HCEC 1CT (cell line): ENCODE measurements at regions not wholly inside any gene's neighbourhood (a gene's known extent, or its start where the extent isn't known, plus 50 kb on each side); places are given as distances from the start of the nearest gene placed in this dataset.

Experiments used
- DNase-seq: peaks from one replicate; pipeline ENCODE4 v3.0.0-alpha.2; 2017

DNA sequence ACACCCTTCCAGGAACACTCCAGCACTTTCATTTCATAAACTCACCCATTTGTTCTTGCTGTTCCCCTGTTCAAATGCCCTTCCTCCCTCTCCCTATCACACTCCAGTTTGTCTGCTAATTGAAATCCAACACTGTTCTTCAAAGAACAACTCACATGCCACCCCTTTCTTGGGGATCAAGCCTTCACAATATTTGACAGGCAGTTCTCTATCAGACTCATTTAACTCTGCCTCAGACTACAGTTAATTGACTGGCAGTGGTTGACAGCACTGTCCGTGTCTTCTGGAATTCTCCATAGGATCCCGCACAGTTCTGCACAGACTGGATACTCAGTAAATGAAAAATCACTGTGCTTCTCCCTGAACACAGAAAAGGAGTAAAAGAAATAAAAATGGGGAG, 87.8 kb downstream of the PMP22 start:
- no peak for DNase-seq

DNA sequence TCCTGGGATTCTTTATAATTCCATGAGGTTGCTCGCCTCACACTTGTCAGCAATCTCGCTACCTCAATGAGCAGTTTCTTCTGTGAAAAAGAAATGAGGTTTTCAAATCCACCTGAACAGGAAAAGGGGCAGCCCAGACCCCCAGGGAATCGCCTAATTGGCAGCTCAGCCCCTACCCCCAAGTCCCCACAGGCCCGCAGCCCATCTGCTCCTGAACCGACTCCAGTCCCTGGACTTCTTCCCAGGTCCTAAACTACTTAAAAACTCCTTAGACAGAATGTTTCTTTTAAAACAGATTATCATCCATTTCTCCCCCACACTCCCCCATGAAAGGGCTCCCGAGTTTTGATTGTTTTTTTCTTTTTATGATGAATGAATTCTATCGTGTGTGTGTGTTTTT, 89.8 kb downstream of the PMP22 start:
- no peak for DNase-seq

DNA sequence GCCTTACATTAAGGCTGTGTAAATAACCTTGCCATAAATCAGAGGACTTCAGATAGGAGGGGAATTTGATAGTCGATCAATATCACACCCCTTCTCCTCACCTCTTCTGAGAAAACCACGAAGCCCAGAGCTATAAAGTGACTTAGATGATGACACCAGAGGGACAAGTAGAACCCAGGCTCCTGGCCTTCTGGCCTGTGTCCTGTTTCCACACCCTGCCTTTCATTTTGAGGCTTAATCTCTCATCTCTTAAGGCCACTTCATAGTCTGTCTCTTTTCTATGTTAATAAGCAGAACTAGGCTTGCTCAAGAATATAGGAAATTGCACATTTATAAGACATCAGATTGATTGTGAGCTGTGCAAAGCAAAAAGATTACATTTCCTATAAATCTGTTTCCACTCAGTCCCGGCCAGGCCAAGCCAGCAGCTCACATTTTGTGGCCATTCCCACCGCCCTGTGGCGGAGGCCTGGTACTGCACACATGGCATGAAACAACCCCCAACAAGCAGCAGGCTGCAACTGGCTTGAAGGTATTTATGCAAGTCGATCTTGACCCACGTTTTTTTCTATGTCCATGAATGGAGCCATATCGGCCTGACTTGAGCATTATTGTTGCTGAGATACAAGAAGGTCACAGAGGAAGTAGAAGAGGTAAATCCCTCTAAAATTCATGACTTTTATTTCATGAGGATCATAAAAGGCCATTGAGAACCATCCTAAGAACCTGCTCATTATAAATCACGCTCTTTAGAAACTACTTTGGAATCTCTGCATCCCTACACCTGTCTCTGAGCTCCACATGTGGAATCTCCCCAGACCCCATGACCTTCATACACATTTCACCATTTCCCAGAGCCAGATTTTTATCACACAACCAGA, 93.7 kb downstream of the PMP22 start:
- DNase-seq = peak; percentile 69

DNA sequence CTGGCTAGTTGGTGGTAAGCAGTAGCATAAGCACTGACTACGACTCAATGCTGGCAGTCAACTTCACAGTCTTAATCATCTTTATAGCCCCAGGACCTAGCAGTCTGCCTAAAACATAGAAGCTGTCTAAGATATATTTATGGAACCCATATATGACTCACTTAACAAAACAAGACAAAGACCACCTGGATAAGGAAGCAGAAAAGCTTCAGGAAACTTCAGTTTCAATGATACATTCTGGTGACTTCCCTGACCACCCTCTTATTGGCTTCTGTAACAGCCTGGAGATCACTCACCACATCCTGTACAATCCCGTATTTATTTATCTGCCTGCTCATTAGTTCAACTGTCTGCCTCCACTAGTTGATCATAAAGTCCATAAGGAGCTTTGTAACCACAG, 95.5 kb downstream of the PMP22 start:
- peak; percentile 51 for DNase-seq

DNA sequence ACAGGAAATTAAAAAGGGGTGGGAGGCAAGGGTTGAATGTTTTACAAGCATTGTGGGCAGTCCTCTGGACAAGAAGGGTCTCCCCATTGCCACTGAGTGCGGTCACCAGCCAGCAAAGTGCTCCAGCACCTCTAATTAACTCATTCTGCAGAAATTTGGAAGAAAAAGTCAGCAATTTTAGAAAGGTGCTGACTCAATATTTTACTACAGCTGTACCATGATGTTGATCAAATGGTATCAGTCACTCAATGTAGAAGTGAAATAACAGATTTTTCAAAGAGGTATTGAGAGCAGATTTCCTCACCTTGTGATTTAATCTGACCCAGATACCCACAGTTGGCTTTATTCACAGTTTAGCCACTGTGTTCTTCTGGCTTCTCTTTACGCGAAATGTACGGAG, 96.7 kb downstream of the PMP22 start:
- DNase-seq = no peak

DNA sequence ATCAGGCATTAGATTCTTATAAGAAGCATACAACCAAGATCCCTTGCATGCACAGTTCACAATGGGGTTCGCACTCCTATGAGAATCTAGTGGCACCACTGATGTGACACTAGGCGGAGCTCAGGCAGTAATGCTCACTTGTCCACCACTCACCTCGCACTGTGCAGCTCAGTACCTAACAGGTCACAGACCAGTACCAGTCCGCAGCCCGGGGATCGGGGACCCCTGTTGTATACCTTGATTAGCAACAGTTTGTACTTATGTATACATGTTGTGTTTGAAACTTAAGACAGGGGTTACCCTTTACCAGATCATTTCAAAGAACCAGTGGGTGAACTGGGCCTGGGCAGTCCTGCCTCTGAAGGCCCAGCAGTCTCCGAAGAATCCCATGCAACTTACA, 103.7 kb downstream of the PMP22 start:
- no peak for DNase-seq

DNA sequence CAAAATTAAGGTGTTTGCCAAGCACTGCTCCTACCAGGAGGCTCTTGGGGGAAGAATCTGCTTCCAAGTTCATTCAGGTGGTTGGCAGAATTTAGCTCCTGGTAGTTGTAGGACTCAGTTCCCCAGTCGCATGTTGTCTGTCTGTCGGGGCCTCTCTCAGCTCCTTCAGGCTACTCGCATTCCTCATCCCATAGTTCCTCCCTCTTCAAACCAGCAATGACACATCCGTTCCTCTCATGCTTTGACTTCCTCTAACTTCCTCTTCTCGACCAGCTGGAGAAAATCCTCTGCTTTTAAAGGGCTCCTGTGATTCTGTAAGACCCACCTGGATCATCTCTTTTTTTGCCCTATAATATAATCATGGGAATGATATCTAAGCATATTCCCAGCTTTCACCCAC, 108.1 kb downstream of the PMP22 start:
- DNase-seq = peak; percentile 57

DNA sequence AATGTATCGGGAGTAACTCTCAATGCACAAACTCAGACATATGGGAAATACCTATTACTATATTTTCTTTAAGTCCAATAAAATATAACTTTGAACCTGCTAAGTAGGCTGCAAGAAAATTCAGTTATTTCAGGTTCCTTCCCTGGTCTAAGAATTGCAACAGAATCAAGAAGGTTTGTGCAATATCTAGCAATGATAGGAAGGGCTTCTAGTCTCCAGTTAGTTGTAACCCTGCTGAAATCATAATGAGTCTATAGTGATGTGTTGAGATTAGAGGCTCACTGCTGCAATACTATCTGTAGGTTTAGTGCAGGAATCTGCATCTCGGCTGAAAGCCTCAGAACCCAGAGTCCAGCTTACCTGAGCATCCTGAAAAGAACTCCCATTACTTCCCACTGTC, 110.5 kb downstream of the PMP22 start:
- DNase-seq = peak; percentile 17

DNA sequence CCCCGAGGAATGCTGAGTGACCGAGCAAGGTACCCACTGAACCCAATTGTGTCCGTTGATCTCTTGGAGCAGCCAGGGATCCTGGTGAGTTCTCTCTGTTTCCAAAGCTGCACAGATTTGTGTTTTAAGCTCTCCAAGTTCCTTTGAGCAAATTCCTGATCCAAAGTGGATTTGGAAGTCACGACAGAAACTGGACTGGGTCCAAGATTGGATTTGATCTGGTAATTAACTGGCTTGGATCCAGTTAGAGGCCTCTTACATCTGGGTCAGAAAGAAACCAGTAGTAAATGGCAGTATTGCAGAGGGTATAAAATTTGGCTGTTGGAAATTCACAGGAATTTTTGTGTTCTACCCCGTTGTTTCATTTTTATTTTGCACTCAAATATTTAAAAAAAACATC, 119.5 kb downstream of the PMP22 start:
- no peak for DNase-seq

DNA sequence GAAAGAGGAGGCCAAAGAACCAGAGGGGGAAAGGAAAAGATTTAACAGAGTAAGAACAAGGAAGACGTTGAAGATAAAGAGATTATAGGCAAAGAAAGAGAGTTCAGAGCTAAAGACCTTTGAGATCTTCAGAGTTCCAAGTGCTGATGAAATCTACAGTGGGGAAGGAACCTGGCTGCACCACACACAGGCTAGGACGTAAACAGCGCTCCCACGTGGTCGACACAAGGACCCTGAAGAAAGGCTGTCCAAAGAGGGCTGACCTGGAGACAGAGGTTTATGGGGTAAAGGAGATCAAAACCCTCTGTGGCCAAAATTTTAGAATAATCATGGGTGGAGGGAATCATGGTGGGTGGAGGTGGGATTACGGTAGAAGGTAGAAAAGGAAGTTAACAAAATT, 121.6 kb downstream of the PMP22 start:
- DNase-seq = peak; percentile 3

DNA sequence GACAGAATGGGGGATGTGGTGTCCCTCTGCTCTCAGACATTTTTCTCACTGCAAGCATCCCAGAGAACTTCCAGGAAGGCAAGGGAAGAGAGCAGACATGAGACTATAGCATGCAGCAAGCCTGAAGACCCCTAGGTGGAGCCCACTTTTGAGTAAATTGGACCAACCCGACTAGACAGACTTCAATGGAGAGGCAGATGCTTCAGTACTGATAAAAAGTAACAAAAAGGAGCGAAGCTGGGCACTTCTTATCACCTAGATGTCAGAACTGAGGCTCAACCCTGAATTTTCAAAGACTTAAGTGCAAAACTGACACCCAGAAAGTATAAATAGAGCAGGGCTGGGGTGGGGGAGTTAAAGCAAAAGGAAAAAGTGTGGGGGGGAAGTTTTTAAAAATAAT, 130.8 kb downstream of the PMP22 start:
- no peak for DNase-seq

DNA sequence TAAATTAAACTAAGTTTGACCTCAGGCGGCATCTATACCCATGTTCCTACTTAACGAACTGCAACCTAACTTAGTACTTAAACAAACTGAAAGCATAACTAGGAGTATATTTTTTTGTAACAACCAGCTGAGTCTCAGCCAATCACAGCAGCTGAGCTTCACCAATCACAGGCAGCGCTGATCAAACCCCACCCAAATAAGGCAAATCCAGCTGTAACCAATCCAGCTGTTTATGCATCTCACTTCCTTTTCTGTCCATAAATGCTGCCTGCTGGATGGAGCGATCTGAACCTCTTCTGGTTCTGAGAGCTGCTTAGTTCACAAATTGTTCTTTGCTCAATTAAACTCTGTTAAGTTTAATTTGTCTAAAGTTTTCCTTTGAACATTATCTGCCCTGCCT, 131.3 kb downstream of the PMP22 start:
- DNase-seq = no peak

DNA sequence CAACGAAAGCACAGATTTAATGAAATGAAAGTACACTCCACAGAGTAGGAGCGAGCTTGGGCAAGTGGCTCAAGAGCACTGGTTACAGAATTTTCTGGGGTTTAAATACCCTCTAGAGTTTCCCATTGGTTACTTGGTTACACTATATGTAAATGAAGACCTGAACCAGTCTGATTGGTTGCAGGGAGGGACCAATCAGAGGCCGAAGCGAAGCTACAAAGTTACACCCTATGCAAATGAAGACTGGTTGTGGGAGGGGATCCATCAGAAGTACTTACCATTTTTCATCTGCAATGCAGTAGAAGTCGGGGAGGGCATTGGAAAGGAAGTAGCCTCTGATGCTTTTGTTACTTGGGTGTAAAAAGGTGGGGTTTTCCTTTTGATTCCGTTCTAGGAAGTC, 132.0 kb downstream of the PMP22 start:
- DNase-seq = no peak

DNA sequence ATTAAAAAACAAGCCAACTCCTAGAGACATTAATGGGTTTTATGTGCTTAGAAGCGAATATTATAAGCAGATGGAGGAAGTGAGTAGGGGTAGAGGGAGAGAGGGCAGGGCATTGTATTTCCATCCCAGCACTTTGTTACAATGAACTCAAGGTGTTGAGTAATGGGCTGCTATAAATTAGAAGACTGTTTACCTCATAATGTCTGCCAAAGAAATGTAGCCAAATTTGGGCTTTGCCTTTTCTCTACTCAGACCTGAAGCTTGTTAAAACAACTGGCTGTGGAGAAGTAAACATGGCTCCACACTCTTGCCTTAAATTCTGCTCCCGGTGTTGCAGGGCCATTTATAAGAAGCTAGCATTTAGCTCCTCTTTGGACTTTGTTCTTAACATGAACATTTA, 134.7 kb downstream of the PMP22 start:
- DNase-seq = no peak

DNA sequence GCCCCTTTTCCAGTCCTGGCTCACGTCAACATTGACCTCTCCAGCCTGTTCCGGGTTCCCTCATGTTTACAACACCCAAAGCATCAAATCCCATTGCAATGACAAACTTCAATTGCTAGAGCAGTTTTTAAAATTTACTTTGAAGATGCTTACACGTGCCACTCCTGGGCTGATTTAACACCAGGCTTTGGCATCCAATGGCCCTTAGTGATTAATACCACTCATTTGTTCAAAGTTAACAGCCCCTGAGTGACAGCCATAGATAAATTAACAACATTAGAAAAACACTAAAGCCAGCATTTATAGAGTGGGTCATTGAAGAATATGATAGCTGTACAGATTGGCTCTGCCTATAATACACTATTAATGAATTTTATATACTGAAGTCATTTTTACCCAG, 135.1 kb downstream of the PMP22 start:
- DNase-seq = no peak

DNA sequence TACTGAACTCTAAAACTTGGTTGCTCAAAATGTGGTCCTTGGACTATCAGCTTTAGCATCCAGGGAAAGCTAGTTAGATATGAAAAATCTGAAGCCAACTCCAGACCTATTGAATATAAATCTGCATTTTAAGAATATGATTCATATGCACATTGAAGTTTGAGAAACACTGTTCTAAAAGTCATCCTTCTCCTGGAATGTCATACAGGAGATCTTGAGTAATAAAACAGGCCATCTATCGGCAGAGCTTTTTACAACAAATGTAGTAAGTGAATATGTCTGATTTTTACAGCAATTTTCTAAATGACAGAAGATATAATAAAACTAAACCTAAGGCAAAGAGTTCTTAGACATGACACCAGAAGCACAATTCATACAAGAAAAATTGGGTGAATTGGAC, 140.4 kb downstream of the PMP22 start:
- peak; percentile 66 for DNase-seq

DNA sequence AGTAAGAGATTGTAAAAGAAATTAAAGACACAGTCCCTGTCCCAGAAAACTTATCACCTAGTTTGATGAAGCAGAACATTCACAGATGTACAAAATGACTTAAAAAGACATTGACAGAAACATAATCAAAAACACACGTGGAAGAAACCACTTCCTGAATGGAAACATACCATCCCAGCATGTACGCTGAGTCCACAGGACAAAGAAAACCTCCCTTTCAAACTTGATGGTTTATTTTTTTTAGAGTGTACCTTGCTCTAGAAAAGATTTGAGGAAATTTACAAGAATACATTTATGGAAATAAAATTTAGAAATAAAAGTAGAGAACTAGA, 140.9 kb downstream of the PMP22 start:
- no peak for DNase-seq

DNA sequence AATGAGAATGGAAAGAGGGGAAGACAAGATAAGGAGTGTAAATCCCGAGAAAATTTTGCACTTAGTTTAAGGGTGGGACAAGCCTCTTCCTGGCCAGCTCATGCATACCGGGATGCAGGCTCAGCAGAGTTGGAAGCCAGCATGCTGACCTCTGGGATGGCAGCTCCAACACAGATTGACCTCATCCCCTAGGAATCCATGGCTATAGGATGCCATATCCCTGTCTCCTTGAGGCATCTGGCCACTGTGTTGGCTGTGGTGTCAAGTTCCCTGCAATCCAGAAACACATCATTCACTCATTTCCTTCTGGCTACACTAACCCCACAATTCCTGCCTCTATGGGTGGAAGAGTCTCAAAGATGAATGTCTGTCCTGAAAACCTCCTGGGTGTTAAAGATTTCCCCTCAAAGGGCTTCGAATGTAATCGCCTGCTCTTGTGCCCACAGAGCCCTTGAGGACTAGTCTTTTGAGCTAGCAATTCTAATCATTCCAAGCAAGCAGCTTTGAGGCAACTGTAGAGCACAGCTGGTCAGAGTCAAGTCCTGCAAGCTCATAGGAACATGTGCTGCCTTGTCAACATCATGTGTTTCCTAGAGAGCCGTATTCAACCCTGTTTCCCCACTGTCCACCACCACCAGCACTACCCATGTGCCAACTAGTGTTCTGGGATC, 141.4 kb downstream of the PMP22 start:
- DNase-seq = peak; percentile 92

DNA sequence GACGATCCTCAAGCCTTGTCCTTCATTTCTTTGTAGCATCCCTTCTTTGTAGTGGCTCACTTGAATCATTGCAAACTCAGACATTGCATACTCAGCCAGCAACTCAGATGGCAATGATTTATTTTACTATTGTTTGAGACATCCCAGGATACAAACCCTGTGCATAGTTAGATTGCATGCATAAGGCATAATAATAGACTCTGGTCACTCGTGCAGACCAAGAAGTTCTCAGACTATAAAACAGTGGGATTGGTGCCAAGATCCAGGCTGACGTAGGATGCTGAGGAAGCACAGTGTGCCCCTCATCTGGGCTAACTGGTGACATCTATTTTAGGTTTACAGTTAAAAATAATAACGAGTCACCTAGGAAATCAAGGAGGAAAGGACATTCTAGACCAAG, 142.3 kb downstream of the PMP22 start:
- peak; percentile 6 for DNase-seq

DNA sequence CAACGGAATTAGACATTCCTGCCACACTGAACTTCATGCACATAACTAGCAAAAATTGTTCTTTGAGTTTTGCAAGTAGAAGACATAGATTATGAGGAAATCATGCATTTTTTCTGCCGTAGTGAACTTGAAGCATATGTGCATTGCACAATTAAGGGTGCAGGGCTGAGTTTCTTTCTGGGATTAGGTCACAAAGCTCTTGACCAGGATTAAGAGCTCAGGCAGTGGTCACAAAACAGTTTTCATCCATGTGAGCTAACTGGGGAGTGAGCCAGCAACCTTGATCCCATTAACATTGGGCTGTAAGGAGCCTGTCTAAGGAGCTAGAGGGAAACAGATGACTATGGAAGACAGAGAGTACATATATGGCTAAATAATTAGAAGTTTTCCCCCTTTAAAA, 143.7 kb downstream of the PMP22 start:
- DNase-seq = peak; percentile 90

DNA sequence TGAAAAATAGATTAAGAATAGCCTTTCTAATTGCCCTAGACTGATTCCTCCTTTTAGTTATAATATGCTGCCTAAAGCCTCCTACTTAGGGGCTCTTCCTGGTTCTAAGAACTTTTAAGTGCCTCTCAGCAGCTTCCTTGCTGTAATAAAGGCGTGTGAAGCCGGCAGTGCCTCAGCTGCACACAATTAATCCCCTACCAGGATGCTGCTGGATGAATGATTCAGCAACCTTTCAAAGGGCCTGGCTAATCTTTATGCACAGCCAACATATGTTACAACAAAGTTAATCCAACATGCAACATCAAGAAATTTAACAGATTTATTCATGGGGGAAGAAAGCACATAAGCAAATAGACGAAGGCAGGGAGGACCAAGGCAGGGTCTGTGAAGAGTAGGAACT, 145.2 kb downstream of the PMP22 start:
- DNase-seq = peak; percentile 24

DNA sequence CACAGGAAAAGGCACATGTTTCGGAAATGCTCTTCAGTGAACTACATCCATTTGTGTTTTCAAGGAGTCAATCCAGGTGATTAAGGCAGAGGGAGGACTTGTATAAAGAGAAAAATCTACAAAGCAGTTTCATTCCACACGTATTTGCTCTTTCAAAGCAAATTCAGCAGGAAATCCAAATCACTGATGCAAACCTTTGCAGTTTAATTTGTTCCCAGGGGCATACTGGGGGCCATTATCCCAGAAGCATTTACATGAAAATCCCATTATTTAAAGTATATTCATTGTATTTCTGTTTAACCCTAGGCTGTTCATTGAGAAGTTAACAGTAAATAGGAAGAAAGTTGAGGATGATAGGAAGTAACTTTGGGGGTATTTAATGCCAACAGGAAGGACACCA, 147.9 kb downstream of the PMP22 start:
- DNase-seq = no peak

DNA sequence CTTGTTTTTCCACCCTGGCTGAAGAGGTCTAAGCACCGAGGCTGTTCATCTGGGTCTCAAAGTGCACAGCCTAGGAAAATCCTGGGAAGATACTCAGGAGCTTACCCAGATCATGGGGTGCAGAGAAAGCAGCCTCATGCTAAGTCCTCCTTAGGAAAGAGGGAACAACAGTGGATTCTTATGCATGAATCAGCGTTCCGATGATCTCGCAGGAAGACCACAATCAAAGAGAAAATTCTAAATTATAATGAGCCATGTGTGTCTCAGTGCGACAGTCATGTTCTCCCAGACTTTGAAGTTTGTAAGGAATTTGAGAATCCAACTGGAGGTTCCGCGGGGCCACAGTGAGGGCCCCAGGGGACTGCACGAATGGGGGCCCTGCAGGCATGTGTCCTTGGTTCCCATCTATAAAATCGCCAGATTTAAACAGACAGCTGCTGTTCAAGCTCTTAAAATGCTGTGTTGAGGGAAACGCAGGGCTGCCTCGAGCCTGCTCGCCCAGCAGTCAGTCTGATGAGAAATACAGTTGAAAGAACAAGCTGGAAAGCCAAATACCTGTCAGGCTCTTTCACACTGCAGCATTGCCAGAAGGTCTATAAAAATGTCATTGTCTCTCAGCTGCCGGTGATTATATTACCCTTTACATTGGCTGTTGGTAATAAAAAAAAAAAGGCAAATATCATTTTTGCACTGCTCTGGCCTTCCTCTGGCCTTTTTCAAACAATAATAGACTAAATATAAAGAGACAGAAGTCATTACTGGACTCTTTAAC, 152.1 kb downstream of the PMP22 start:
- peak; percentile 18 for DNase-seq

DNA sequence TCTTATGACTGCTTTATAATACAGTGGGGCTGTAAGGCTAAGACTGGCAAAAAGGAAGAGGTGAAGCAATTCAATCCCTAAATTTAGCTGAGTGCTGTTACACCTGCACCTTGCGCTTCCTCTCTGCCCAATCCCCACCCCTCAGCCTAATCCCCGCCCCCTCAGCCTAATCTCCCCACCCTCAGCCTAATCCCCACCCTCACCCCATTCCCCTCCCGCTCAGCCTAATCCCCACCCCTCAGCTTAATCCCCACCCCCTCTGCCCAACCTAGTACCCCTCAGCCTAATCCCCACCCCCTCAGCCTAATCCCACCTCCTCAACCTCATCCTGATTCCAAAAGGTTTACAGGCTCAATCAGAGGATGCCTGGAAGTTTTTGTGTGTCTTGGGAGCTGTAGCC, 155.5 kb downstream of the PMP22 start:
- no peak for DNase-seq
